ENCODE measurements at regions not wholly inside any gene's neighbourhood (a gene's known extent, or its start where the extent isn't known, plus 50 kb on each side); places are given as distances from the start of the nearest gene placed in this dataset.
"Not testable (repeated sequence)": the region's sequence is repeated elsewhere in the genome, so short reads cannot be mapped to it uniquely, and the experiment has no call there.

DNA sequence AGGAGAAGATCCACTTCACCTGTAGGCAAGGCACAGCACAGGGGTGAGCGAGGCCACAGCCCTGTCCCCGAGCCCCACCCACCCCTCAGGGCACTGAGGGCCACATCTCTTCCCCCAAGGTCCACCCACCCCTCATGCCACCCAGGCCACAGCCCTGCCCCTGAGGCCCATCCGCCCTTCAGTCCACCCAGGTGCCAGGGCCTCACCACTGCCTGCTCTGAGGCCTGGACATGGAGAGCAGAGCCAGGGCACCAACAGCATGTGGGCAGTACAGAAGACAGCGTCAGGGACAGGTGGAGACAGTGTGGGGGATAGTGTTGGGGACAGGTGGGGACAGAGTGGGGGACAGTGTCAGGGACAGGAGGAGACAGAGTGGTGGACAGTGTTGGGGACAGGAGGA, 138.3 kb downstream of the TMEM121 start:
- no peak for DNase-seq (ENCODE audit: extremely low read depth, low read depth)
- TF ChIP-seq, protein P1, sequence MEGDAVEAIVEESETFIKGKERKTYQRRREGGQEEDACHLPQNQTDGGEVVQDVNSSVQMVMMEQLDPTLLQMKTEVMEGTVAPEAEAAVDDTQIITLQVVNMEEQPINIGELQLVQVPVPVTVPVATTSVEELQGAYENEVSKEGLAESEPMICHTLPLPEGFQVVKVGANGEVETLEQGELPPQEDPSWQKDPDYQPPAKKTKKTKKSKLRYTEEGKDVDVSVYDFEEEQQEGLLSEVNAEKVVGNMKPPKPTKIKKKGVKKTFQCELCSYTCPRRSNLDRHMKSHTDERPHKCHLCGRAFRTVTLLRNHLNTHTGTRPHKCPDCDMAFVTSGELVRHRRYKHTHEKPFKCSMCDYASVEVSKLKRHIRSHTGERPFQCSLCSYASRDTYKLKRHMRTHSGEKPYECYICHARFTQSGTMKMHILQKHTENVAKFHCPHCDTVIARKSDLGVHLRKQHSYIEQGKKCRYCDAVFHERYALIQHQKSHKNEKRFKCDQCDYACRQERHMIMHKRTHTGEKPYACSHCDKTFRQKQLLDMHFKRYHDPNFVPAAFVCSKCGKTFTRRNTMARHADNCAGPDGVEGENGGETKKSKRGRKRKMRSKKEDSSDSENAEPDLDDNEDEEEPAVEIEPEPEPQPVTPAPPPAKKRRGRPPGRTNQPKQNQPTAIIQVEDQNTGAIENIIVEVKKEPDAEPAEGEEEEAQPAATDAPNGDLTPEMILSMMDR (IDR thresholded peaks at IDR 0.05; ENCODE audit: low read depth, low read length), result no peak

DNA sequence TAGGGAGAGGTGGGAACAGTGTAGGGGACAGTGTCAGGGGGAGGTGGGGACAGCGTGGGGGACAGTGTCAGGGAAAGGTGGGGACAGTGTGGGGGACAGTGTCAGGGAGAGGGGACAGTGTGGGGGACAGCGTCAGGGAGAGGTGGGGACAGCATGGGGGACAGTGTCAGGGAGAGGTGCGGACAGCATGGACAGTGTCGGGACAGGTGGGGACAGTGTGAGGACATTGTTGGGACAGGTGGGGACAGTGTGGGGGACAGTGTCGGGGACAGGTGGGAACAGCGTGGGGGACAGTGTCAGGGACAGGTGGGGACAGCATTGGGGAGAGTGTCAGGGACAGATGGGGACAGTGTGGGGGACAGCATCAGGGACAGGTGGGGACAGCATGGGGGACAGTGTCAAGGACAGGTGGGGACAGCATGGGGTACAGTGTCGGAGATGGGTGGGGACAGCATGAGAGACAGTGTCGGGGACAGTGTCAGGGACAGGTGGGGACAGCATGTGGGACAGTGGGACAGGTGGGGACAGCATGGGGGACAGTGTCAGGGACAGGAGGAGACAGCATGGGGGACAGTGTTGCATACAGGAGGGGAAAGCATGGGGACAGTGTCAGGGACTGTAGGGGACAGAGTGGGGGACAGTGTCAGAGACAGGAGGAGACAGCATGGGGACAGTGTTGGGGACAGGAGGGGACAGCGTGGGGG, 139.0 kb downstream of the TMEM121 start:
- no peak for DNase-seq (ENCODE audit: extremely low read depth, low read depth)
- TF ChIP-seq, protein P1 (IDR thresholded peaks at IDR 0.05; ENCODE audit: low read depth, low read length), result no peak

GRCh38 chr14:105665951-105666277, 139.5 kb downstream of the TMEM121 start:
- TF ChIP-seq, protein P1 (IDR thresholded peaks at IDR 0.05; ENCODE audit: low read depth, low read length), result no peak
- no peak for DNase-seq (ENCODE audit: extremely low read depth, low read depth)

GRCh38 chr14:105666420-105666819, 140.0 kb downstream of the TMEM121 start:
- TF ChIP-seq, protein P1 (IDR thresholded peaks at IDR 0.05; ENCODE audit: low read depth, low read length), result no peak
- DNase-seq (ENCODE audit: extremely low read depth, low read depth), result no peak

GRCh38 chr14:105666991-105667662, 140.7 kb downstream of the TMEM121 start:
- DNase-seq (ENCODE audit: extremely low read depth, low read depth), result not testable (repeated sequence)

DNA sequence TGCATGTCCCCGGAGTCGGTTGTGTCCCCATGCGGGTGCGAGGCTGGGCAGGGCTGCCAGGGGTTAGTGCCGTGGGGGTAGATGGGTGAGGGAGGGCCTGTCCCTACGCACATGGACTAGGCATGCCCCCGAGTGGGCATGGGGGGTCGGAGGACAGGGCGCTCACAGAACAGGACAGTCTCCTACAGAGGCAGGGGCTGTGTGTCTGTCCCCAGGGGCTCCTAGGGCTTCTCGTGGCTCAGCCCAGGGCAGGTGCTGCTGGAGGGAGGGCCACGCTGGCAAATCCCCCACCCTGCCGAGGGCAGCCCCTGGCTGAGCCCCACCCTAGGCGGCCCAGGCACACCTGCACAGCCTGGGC, 141.3 kb downstream of the TMEM121 start:
- DNase-seq (ENCODE audit: extremely low read depth, low read depth), result not testable (repeated sequence)

- not testable (repeated sequence) for DNase-seq (ENCODE audit: extremely low read depth, low read depth)
Measured at GRCh38 chr14:105668021-105668420, 141.6 kb downstream of the TMEM121 start.

DNA sequence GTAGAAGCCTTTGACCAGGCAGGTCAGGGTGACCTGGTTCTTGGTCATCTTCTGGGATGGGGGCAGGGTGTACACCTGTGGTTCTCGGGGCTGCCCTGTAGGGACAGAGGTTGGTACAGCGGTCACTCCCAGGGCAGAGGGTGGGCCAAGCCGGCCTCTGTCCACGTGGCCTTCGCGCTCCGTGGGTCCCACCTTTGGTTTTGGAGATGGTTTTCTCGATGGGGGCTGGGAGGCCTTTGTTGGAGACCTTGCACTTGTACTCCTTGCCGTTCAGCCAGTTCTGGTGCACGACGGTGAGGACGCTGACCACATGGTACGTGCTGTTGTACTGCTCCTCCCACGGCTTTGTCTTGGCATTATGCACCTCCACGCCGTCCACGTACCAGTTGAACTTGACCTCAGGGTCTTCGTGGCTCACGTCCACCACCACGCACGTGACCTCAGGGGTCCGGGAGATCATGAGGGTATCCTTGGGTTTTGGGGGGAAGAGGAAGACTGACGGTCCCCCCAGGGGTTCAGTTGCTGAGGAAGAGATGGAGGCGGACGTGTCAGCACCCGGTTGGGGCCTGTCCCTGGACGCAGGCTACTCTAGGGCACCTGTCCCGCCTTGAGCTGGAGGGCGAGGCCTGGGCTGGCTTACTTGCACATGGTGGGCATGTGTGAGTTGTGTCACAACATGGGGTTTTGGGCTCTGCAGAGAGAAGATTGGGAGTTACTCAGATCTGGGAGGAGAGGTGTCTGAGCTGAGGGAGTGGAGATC, 142.3 kb downstream of the TMEM121 start:
- not testable (repeated sequence) for DNase-seq (ENCODE audit: extremely low read depth, low read depth)

GRCh38 chr14:105669231-105669610, 142.8 kb downstream of the TMEM121 start:
- not testable (repeated sequence) for DNase-seq (ENCODE audit: extremely low read depth, low read depth)

DNA sequence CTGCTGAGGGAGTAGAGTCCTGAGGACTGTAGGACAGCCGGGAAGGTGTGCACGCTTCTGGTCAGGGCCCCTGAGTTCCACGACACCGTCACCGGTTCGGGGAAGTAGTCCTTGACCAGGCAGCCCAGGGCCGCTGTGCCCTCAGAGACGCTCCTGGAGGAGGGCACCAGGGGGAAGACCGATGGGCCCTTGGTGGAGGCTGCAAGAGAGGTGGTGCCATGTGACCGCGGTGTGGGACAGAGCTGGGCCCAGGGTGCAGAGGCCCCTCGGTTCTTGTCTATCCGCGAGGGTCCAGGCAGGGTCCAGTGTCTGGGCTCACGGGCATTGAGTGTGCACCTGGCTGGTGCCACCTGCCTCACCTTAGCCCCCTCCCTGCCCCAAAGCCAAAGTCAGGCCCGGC, 143.3 kb downstream of the TMEM121 start:
- not testable (repeated sequence) for DNase-seq (ENCODE audit: extremely low read depth, low read depth)

GRCh38 chr14:105672450-105673200, 146.2 kb downstream of the TMEM121 start:
- DNase-seq (ENCODE audit: extremely low read depth, low read depth), result not testable (repeated sequence)

- DNase-seq (ENCODE audit: extremely low read depth, low read depth), result not testable (repeated sequence)
Measured at GRCh38 chr14:105675433-105675832, 149.1 kb downstream of the TMEM121 start.

GRCh38 chr14:105675905-105676670, 149.7 kb downstream of the TMEM121 start:
- DNase-seq (ENCODE audit: extremely low read depth, low read depth), result not testable (repeated sequence)

DNA sequence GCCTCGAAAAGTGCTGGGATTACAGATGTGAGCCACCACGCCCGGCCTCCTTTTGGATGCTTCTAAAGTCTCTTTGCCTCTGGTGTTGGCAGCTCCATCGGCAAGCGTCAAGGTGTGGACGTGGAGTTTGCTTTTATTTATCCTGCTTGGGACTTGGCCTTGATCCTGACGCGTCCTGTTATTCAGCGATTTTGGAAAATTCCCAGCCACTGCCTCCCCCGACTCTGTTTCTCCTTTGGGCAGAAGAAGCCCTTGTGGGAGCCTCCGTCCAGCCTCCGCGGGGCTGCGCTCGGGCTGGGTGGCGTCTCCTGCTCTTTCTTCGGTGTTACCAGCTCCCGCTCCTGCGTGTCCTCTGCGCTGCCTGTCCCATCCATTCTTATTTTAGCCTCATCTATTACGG, 151.7 kb downstream of the TMEM121 start:
- not testable (repeated sequence) for DNase-seq (ENCODE audit: extremely low read depth, low read depth)
